ENCODE measurements at regions not wholly inside any gene's neighbourhood (a gene's known extent, or its start where the extent isn't known, plus 50 kb on each side); places are given as distances from the start of the nearest gene placed in this dataset.
"Not testable (repeated sequence)": the region's sequence is repeated elsewhere in the genome, so short reads cannot be mapped to it uniquely, and the experiment has no call there.

DNA sequence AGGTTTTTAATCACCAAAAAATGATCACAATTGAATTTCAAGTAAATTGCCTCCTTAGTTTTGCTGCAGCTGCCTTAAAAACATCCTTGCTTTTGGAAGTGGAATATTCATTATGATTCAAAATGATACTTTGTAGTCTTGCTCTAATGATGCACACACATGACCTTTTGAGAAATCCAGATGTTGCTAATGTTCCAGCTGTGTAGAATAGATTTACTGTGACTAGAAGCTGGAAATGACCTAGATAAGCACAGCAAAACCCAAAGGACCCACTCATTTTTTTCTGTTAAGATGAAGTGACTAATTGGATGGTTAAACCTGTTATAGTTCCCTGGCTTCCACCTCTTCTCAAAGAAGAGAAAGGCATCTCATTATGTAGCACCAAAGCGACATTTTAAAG is 64.6 kb upstream of the RALGPS2 start:
- no peaks in the 10 kb centered on the region for H3K9me3 ChIP-seq
- no peak for TF ChIP-seq CTCF (IDR thresholded peaks at IDR 0.05)
- no peak overlapping the region for H3K4me3 ChIP-seq
- no peak overlapping the region for H3K27ac ChIP-seq
- H3K27me3 ChIP-seq (ENCODE audit: insufficient read depth in 3 of 3, low read length in 2 of 3), result no peaks in the 10 kb centered on the region
- 81 to 97% (median 86%) methylated on average over 1 of the region's 1 CpG for whole genome bisulfite sequencing, 3 donors
- no peak for ATAC-seq
- no peaks in the 10 kb centered on the region for H3K36me3 ChIP-seq (ENCODE audit: insufficient read depth in 1 of 2, low read depth in 1 of 2)
- intact Hi-C loops (cut with DNase I), result no loop called here
- DNase-seq, result no peak
- H3K4me1 ChIP-seq, result no peaks in the 10 kb centered on the region

- Histone ChIP-seq H3K4me1 (no peaks in the 10 kb centered on the region), H3K9me3 (no peaks in the 10 kb centered on the region), H3K36me3 (ENCODE audit: insufficient read depth in 1 of 2, low read depth in 1 of 2) (no peaks in the 10 kb centered on the region), H3K27ac (no peak overlapping the region), H3K27me3 (ENCODE audit: insufficient read depth in 3 of 3, low read length in 2 of 3) (no peaks in the 10 kb centered on the region), H3K4me3 (no peak overlapping the region)
- ATAC-seq (no peak), DNase-seq (no peak)
- TF ChIP-seq CTCF (IDR thresholded peaks at IDR 0.05), result no peak
- intact Hi-C loops (cut with DNase I), result no loop called here
- WGBS, 3 donors, result 72 to 81% (median 77%) methylated on average over 5 of the region's 5 CpGs
Observed at GRCh38 chr1:178664278-178664677, 60.8 kb upstream of the RALGPS2 start.

DNA sequence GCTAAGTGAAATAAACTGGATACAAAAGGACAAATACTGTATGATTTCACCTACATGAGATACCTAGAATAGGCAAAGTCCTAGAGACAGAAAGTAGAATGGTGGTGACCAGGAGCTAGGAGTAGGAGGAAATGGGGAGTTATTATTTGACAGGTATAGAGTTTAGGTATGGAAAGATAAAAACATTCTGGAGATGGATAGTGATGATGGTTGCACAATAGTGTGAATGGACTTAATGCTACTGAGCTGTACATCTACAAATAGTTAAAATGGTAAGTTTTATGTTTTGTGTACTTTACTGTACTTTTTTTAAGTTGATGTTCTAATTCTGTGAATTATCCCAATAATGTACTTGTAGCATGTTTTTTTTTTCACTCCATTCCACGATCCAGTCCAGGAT is 59.5 kb upstream of the RALGPS2 start:
- Histone ChIP-seq H3K27ac (no peak overlapping the region), H3K4me3 (no peak overlapping the region), H3K4me1 (no peaks in the 10 kb centered on the region), H3K9me3 (no peaks in the 10 kb centered on the region), H3K27me3 (ENCODE audit: insufficient read depth in 3 of 3, low read length in 2 of 3) (no peaks in the 10 kb centered on the region), H3K36me3 (ENCODE audit: insufficient read depth in 1 of 2, low read depth in 1 of 2) (no peaks in the 10 kb centered on the region)
- DNase-seq (no peak), ATAC-seq (no peak)
- no peak for TF ChIP-seq CTCF (IDR thresholded peaks at IDR 0.05)
- intact Hi-C loops (cut with DNase I), result no loop called here
- WGBS, 3 donors, result 69 to 83% (median 78%) methylated on average over 1 of the region's 1 CpG

DNA sequence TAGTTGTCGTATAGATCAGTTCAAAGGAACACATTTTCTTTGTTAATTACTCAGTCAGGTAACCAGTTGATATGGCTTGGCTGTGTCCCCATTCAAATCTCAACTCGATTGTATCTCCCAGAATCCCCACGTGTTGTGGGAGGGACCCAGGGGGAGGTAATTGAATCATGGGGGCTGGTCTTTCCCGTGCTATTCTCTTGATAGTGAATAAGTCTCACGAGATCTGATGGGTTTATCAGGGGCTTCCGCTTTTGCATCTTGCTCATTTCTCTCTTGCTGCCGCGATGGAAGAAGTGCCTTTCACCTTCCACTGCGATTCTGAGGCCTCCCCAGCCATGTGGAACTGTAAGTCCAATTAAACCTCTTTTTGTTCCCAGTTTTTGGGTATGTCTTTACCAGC is 58.2 kb upstream of the RALGPS2 start:
- ATAC-seq; H3K4me1 ChIP-seq; DNase-seq; H3K27me3 ChIP-seq (ENCODE audit: insufficient read depth in 3 of 3, low read length in 2 of 3); H3K9me3 ChIP-seq; intact Hi-C loops (cut with DNase I); H3K27ac ChIP-seq; H3K4me3 ChIP-seq; H3K36me3 ChIP-seq (ENCODE audit: insufficient read depth in 1 of 2, low read depth in 1 of 2): not testable (repeated sequence)
- 82 to 85% (median 84%) methylated on average over 9 of the region's 9 CpGs for WGBS, 3 donors

DNA sequence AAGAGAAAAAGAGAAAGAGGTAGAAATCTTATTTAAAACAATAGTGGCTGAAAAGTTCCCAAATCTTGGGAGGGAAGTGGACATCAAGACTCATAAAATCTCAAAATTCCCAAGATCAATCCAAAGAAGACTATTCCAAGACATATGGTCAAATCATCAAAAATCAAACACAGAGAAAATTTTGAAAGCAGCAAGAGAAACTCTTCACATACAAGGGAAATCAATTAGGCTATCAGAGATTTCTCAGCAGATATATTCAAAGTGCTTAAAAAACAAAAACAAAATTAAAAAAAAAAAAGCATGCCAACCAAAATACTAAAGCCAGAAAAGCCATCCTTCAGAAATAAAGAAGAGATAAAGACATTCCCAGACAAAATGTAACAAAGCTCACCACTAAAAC is 52.6 kb upstream of the RALGPS2 start:
- Histone ChIP-seq H3K9me3 (no peaks in the 10 kb centered on the region), H3K4me3 (no peak overlapping the region), H3K36me3 (ENCODE audit: insufficient read depth in 1 of 2, low read depth in 1 of 2) (no peaks in the 10 kb centered on the region), H3K27me3 (ENCODE audit: insufficient read depth in 3 of 3, low read length in 2 of 3) (no peaks in the 10 kb centered on the region), H3K4me1 (no peaks in the 10 kb centered on the region), H3K27ac (no peak overlapping the region)
- no peak for DNase-seq
- intact Hi-C loops (cut with DNase I), result no loop called here
- no peak for TF ChIP-seq CTCF (IDR thresholded peaks at IDR 0.05)
- ATAC-seq, result no peak

- H3K27ac ChIP-seq; intact Hi-C loops (cut with DNase I); H3K27me3 ChIP-seq (ENCODE audit: insufficient read depth in 3 of 3, low read length in 2 of 3); H3K4me1 ChIP-seq; DNase-seq; H3K36me3 ChIP-seq (ENCODE audit: insufficient read depth in 1 of 2, low read depth in 1 of 2); H3K9me3 ChIP-seq; H3K4me3 ChIP-seq; ATAC-seq: not testable (repeated sequence)
- WGBS, 3 donors, result 63 to 76% (median 73%) methylated on average over 1 of the region's 1 CpG
Observed at GRCh38 chr1:178674559-178674958, 50.5 kb upstream of the RALGPS2 start.

Measured in psoas muscle (tissue), 7 donors.